Pancreas (tissue), 10 donors: ENCODE measurements at regions not wholly inside any gene's neighbourhood (a gene's known extent, or its start where the extent isn't known, plus 50 kb on each side); places are given as distances from the start of the nearest gene placed in this dataset.

Experiments
- ATAC-seq, 4 donors: fragments of 200-7000 bp; cut with Tn5 transposase; one replicate each; pipeline versions ENCODE4 v1.8.0 to v1.9.1; 2020; ENCODE audit warnings: mild to moderate bottlenecking in 4 of 4, moderate library complexity in 4 of 4
- DNase-seq, 6 donors: peaks; one replicate each; pipeline ENCODE4 v3.0.0-alpha.2; 2020
- FAIRE-seq: peaks from 2 replicates; lab custom pipeline; 2012; peaks lifted over from hg19 to GRCh38; lab: Jason Lieb, UNC
- H3K27ac ChIP-seq, 4 donors: fragments of 200-600 bp; sonication (generic); 1 replicate in 3 of 4; 2 replicates in 1 of 4; pipeline versions ENCODE4 v1.5.0 to v1.8.0; 2020
- H3K27me3 ChIP-seq, 4 donors: fragments of 200-600 bp; one replicate each; pipeline ENCODE4 v1.8.0; 2021
- H3K36me3 ChIP-seq, 3 donors: fragments of 200-600 bp; sonication (generic) in 1 of 3; one replicate each; pipeline versions ENCODE4 v1.5.0 to v1.8.0; 2020 to 2021
- H3K4me1 ChIP-seq, 3 donors: fragments of 200-600 bp; one replicate each; pipeline ENCODE4 v1.8.0; 2021
- H3K4me3 ChIP-seq, 4 donors: fragments of 200-600 bp; sonication (generic) in 2 of 4; one replicate each; pipeline versions ENCODE4 v1.5.0 to v1.8.0; 2020 to 2021
- H3K9me3 ChIP-seq, 4 donors: fragments of 200-600 bp; one replicate each; pipeline ENCODE4 v1.8.0; 2021
- WGBS, 2 donors: extraction: QIAGEN DNeasy Blood & Tissue Kit; methylation state at CpG; one replicate each; pipeline ENCODE4 v1.1.7; 2013; 5-methylcytosine and 5-hydroxymethylcytosine counted together
- intact Hi-C, 3 donors: fragments of 100-400 bp; cut with DNase I; formaldehyde crosslinking; loops; one replicate each; pipeline versions ENCODE4 v1.11.1 to v1.14.2; 2022
- TF ChIP-seq, protein P1 (sequence below), 4 donors: fragments of 200-600 bp; sonication (generic) in 3 of 4; IDR thresholded peaks; one replicate each; pipeline versions ENCODE4 v1.5.0 to v1.8.0; 2021; ENCODE audit warnings: antibody characterized with exemption in 4 of 4
- donor health status: healthy with polysubstance abuse.
- donor health status: DM: no; HTN: no; CAD: no; lungs with moderate emphysema.
- donor health status: DM: no; HTN: no; CAD: no.
- donor health status: control.
- donor health status: control.
- donor health status: Bipolar disorder and iron deficiency.
- donor health status: DM: yes; HTN: yes; CAD: no.
- donor health status: DM: no; HTN: no; CAD: no.
- donor health status: DM: no; HTN: no; CAD: no.
- donor health status: DM: yes; HTN: yes; CAD: no.

DNA sequence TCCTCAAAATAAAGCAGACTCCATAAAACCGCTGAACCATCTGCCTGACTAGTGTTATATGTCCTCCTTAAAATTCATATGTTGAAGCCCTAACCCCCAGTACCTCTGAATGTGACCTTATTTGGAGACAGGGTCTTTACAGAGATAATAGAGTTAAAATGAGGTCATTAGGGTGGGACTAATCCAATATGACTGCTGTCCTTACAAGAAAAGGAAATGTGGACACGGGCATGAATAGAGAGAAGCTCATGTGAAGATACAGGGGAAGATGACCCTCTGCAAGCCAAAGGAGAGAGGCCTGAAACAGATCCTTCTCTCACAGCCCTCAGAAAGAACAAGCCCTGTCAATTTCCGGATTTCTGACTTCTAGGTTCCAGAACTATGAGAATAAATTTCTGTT, 82.0 kb upstream of the KLHL13 start:
- DNase-seq: no peak
- WGBS, 2 donors: 47 to 90% methylated on average over 3 of the region's 3 CpGs
- TF ChIP-seq, protein P1, sequence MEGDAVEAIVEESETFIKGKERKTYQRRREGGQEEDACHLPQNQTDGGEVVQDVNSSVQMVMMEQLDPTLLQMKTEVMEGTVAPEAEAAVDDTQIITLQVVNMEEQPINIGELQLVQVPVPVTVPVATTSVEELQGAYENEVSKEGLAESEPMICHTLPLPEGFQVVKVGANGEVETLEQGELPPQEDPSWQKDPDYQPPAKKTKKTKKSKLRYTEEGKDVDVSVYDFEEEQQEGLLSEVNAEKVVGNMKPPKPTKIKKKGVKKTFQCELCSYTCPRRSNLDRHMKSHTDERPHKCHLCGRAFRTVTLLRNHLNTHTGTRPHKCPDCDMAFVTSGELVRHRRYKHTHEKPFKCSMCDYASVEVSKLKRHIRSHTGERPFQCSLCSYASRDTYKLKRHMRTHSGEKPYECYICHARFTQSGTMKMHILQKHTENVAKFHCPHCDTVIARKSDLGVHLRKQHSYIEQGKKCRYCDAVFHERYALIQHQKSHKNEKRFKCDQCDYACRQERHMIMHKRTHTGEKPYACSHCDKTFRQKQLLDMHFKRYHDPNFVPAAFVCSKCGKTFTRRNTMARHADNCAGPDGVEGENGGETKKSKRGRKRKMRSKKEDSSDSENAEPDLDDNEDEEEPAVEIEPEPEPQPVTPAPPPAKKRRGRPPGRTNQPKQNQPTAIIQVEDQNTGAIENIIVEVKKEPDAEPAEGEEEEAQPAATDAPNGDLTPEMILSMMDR (IDR thresholded peaks at IDR 0.05): no peak
- Histone ChIP-seq H3K9me3 (no peaks in the 10 kb centered on the region), H3K27ac (no peak overlapping the region), H3K4me1 (no peaks in the 10 kb centered on the region), H3K4me3 (no peak overlapping the region), H3K27me3 (no peaks in the 10 kb centered on the region), H3K36me3 (no peaks in the 10 kb centered on the region)
- no peak for FAIRE-seq
- ATAC-seq: no peak
- intact Hi-C loops: no loop called here

DNA sequence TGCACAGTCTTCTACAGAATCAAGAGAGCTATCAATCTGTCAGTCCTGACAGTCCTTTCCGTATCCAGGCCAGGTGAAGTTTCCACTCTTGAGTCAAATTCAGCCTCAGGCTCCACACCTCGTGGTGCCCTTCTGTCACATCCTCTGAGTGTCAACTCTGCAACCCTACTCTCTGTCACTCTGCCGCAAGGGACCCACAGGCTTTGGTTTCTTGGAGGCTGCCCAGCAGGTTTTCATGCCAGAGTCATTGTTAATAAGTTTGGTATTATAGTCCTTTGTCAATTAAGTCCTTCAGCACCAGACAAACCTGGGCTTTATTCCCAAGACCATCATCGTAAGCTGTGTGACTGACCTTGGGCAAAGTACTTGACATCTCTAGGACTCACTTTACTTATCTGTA, 83.4 kb upstream of the KLHL13 start:
- DNase-seq: peak in 4 of 6 donors; percentile 30 to 63 (median 46)
- H3K36me3 ChIP-seq: no peaks in the 10 kb centered on the region
- no peak overlapping the region for H3K4me3 ChIP-seq
- no peaks in the 10 kb centered on the region for H3K9me3 ChIP-seq
- WGBS, 2 donors: 14 to 18% methylated on average over 4 of the region's 4 CpGs
- no peaks in the 10 kb centered on the region for H3K27me3 ChIP-seq
- FAIRE-seq: no peak
- peak; percentile 64 to 91 (median 84) for ATAC-seq
- no peaks in the 10 kb centered on the region for H3K4me1 ChIP-seq
- TF ChIP-seq, protein P1 (IDR thresholded peaks at IDR 0.05): no peak
- intact Hi-C loops: no loop called here
- H3K27ac ChIP-seq: no peak overlapping the region

DNA sequence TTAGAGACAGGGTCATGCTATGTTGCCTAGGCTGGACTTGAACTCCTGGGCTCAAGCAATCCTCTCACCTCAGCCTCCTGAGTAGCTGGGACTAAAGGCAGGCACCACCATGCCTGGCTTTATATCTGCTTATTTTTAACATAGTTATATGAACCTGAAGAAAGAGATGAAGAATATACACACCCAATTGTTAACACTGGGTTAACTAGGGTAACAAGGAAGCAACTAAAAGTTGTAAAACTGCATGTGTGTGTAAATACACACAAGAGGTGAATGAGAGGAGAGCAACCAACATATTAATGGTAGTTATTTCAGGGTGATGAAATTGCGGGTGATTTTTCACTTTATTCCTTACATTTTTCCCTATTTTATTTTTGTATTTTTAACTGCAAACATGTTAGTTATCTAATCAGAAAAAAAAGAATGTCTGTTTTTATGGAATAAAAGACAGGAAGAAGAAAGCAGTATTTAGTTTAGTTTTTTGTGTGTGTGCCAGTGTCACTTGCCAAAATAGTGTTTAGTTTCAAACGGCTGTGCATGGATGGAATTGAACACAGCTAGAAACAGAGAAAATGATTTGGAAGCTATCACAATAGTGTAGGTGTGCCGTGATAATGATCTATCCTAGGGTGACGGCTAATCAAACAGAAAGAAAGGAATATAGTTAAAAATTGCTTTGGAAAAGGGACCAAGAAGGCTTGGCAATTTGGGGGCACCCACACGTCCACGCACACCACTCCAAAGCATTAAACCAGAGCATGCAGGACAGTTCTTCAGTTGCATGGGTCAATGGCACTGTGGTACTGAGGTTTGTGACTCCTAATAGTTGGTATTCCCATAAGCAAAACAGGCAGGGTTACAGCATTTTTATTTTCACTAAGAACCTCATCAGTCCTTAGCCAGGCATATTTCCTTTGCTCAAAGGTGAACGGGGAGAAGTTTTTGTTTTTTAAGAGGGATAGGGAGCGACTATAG, 89.1 kb upstream of the KLHL13 start:
- Histone ChIP-seq H3K36me3 (no peaks in the 10 kb centered on the region), H3K9me3 (no peaks in the 10 kb centered on the region), H3K27ac (no peak overlapping the region), H3K4me1 (no peaks in the 10 kb centered on the region), H3K27me3 (no peaks in the 10 kb centered on the region), H3K4me3 (no peak overlapping the region)
- ATAC-seq (peak in 1 of 4 donors; percentile 30), FAIRE-seq (peak; percentile 94), DNase-seq (no peak)
- 36 to 38% methylated on average over 8 of the region's 8 CpGs for WGBS, 2 donors
- intact Hi-C loops: no loop called here
- TF ChIP-seq, protein P1 (IDR thresholded peaks at IDR 0.05): no peak

DNA sequence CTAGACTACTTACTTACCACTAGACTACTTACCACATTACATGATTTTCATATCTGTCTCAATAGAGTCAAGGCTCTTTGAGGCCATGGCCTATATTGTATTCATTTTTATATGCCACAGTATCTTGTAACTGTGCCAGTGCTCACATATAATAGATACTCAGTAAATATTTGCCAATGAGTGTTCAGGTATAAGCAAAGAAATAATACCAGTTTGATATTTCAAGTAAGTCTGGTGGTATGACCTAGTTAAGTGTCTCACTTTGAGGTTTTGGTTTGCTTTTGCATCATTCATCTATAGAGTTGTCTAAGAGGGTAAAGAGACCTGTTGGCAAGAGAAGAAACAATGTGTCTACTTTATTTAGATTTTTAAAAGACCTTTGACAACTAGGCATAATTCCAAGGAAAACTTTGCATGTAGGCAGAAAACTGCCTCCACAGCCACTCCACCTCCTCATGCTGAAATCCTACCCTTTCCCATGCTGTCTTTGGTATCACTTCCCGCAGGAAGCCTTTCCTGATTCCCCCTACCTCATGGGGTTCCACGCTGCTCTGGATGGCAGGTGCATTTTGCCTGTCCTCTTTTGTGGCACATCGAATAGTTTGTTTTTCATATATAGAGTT, 91.3 kb upstream of the KLHL13 start:
- FAIRE-seq (peak; percentile 57), ATAC-seq (peak; percentile 72 to 87 (median 80)), DNase-seq (no peak)
- Histone ChIP-seq H3K9me3 (no peaks in the 10 kb centered on the region), H3K36me3 (no peaks in the 10 kb centered on the region), H3K27me3 (no peaks in the 10 kb centered on the region), H3K4me1 (no peaks in the 10 kb centered on the region), H3K4me3 (no peak overlapping the region), H3K27ac (peak overlapping the region in 2 of 4 donors; percentile 3 to 28)
- intact Hi-C loops: no loop called here
- TF ChIP-seq, protein P1 (IDR thresholded peaks at IDR 0.05): no peak
- WGBS, 2 donors: 46 to 49% methylated on average over 3 of the region's 3 CpGs
